PFSK-1 (cell line): ENCODE measurements at regions not wholly inside any gene's neighbourhood (a gene's known extent, or its start where the extent isn't known, plus 50 kb on each side); places are given as distances from the start of the nearest gene placed in this dataset.

ENCODE experiments used
- FOXP2 ChIP-seq: optimal IDR thresholded peaks from 2 replicates; pipeline ENCODE3; 2011; ENCODE audit warnings: borderline replicate concordance, control low read depth, inconsistent platforms; ENCODE audit not compliant: insufficient read depth; ENCODE audit errors: extremely low read length, extremely low read depth
- POLR2AphosphoS5 ChIP-seq: IDR thresholded peaks from 2 replicates; pipeline ENCODE4 v1.6.1; 2012; ENCODE audit warnings: low read depth, mild to moderate bottlenecking, control low read depth, low read length, moderate library complexity
- SIN3A ChIP-seq: IDR thresholded peaks from 2 replicates; pipeline ENCODE4 v1.6.1; 2012; ENCODE audit warnings: mild to moderate bottlenecking, low read length, moderate library complexity, borderline replicate concordance; ENCODE audit not compliant: insufficient read depth
- TAF1 ChIP-seq: IDR thresholded peaks from 2 replicates; pipeline ENCODE4 v1.6.1; 2012; ENCODE audit warnings: low read length, control low read depth, borderline replicate concordance; ENCODE audit not compliant: insufficient read depth
- TF ChIP-seq, protein P1 (sequence below), 2 experiments: IDR thresholded peaks; 2 replicates each; pipeline versions ENCODE4 v1.6.1 to v1.8.0; 2011 to 2012; ENCODE audit warnings: low read depth in 2 of 2, low read length in 2 of 2, control low read depth in 1 of 2, inconsistent platforms in 1 of 2, mild to moderate bottlenecking in 1 of 2, moderate library complexity in 1 of 2; ENCODE audit not compliant: insufficient read depth in 1 of 2

DNA sequence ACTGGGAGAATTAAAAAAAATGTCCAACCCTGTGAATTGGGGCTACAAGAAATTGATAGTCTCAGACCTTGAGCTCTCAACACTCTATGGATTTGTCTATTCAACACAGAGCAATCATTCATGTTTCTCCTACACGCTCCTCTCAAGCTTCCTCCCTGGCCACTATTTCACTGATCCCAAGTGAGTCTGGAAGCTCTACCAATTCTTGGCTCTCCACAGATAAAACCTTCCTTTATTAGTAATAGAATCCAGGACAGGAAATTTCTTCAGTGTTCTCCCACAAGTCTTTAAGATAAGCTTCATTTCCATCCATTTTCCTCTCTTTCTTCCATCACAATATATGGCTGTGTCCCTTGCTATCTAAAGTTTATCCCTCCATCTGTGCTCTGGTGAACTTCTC, 215.1 kb upstream of the PAPPA start:
- TF ChIP-seq FOXP2 (no peak), SIN3A (no peak), POLR2AphosphoS5 (no peak), TAF1 (no peak)
- TF ChIP-seq, protein P1, sequence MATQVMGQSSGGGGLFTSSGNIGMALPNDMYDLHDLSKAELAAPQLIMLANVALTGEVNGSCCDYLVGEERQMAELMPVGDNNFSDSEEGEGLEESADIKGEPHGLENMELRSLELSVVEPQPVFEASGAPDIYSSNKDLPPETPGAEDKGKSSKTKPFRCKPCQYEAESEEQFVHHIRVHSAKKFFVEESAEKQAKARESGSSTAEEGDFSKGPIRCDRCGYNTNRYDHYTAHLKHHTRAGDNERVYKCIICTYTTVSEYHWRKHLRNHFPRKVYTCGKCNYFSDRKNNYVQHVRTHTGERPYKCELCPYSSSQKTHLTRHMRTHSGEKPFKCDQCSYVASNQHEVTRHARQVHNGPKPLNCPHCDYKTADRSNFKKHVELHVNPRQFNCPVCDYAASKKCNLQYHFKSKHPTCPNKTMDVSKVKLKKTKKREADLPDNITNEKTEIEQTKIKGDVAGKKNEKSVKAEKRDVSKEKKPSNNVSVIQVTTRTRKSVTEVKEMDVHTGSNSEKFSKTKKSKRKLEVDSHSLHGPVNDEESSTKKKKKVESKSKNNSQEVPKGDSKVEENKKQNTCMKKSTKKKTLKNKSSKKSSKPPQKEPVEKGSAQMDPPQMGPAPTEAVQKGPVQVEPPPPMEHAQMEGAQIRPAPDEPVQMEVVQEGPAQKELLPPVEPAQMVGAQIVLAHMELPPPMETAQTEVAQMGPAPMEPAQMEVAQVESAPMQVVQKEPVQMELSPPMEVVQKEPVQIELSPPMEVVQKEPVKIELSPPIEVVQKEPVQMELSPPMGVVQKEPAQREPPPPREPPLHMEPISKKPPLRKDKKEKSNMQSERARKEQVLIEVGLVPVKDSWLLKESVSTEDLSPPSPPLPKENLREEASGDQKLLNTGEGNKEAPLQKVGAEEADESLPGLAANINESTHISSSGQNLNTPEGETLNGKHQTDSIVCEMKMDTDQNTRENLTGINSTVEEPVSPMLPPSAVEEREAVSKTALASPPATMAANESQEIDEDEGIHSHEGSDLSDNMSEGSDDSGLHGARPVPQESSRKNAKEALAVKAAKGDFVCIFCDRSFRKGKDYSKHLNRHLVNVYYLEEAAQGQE (IDR thresholded peaks at IDR 0.05; ENCODE audit: insufficient read depth in 1 of 2, low read depth in 2 of 2, low read length in 2 of 2): no peak

DNA sequence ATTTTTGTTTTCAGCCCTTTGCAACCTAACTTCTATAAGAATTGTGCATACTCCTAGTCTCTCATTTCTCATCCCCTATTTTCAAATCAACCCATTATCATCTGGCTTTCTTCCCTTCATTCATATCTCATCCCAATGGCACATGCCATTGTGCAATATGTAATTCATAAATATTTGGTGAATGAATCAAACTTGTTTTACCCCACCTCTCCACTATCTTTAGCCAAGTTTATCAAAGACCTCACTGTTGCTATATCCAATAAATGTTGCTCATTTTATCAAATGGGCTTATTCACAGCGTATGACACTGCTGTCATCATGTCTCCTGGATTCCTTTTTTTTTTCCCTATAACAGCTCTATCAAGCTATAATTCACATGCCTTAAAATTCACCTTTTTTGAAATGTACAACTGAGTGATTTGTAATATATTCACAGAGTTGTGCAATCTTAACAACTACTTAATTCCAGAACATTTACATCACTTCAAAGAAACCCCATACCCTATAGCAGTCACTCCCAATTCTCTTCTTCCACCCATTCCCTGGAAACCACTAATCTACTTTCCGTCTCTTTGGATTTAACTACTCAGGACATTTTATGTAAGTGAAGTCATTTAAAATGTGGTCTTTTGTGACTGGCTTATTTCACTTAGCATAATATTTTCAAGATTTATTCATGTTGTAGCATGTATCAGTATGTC, 214.4 kb upstream of the PAPPA start:
- TF ChIP-seq POLR2AphosphoS5 (no peak), TAF1 (no peak), SIN3A (no peak), FOXP2 (no peak)
- TF ChIP-seq, protein P1 (IDR thresholded peaks at IDR 0.05; ENCODE audit: insufficient read depth in 1 of 2, low read depth in 2 of 2, low read length in 2 of 2): no peak

DNA sequence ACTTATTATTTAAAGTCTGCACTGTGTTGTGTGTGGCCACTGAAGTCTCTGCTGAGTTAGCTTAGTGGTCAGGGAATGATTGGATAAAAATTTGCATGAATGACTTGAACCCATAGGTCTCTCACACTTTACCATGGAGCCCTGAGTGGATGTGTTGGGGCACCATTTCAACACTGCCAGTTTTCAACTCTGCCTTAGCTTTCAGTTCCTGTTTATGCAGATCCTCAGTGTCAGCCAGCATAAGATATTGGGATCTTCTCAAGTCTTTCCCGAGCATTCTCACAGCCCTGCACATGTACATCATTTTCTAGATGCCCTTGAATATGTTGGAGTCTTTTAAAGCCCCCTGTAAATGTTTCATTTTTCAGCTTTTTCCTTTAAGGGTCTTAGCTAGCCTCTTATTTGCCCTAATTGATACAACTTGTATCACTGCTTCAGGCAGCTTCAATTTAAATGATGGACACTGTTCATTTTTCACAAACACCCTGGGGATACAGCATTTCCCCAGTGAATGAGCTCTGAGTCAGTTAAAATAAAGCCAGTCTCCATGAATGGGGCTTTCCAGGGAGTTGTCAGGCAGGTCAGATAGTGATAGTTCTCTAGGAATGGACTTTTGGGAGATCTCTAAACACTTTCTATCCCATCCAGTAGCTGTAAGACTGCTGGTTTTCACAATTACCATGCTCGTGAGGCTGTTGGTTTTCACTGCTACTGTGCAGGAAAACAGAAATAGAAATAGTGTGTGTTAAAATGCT, 211.9 kb upstream of the PAPPA start:
- no peak for TF ChIP-seq TAF1

DNA sequence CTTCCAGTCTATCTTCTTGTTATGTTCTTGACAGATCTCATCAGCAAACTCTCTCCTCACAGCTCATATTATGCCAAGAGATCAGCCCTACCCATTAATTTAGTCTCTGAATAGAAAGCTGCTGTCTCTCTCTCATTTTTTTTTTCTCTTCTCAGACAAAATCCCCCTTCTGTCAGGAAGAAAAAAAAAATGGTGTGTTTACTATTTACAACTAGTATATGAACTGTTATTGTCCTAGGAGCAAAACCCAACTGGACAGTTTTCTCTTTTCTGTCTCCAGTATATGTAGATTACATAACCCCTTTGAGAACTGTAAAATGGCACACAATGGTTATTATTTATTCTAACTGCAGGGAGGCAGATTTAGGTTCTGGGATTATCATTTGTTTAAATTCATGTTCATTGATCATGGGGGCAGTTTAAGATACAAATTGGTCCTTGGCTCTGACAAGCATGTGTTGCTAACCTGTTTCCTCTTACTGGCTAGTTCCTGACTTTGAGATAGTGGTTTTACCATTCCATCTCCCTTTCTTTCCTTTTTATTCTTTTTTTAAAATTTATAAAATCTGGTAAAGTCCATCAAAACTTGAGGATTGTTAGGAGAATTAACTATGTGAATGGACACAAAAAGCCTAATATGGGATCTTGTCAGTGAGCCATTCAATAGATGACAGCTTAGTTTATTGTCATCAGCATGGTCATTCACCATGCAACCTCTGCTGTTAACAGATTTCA, 210.0 kb upstream of the PAPPA start:
- TF ChIP-seq, protein P1 (IDR thresholded peaks at IDR 0.05; ENCODE audit: insufficient read depth in 1 of 2, low read depth in 2 of 2, low read length in 2 of 2): no peak
- TF ChIP-seq TAF1 (no peak), FOXP2 (no peak), POLR2AphosphoS5 (no peak), SIN3A (no peak)

DNA sequence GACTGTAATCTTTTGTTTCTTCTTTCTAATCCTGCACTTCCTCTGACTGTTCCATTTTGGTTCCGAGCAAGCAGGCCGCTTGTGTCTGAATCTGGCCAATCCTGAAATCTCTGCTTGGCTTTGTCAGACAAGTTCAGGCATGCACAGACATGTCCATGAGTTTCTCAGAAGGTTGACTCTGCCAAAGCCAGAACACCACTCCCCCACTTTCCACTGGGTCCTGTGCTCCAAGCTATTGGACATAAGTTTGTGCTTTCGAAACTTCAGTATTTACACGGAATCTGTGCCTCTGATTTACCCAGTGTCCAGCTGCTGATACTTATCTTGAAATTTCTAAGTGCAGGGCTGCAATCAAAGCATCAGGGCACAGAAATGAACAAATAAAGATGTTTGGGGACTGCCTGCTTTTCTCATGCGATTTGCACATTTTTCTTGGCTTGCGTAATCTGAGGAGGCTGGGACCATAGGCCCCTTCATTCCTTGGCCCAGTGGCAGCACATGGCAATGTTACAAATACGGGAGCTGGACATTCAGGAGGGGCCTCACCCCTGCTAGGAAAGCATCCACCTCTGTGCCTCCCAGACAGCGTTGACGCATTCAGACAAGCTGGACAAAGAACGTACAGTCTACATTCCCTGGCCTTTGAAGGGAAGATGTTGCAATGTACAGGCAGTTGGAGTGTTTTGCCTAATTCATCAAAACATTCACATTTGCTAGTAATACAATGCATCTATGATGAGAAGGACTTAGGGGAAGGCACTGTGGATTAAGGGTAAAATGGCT, 209.2 kb upstream of the PAPPA start:
- no peak for TF ChIP-seq POLR2AphosphoS5
- peak; percentile 47 for TF ChIP-seq FOXP2
